GM12878 (cell line): ENCODE measurements at regions not wholly inside any gene's neighbourhood (a gene's known extent, or its start where the extent isn't known, plus 50 kb on each side); places are given as distances from the start of the nearest gene placed in this dataset.

Source experiments
- ASH2L ChIP-seq: fragments of 300-600, 200-600 bp; sonication (generic); IDR thresholded peaks from 2 replicates; pipeline ENCODE4 v1.6.1; 2017; ENCODE audit warnings: low read depth, mild to moderate bottlenecking, borderline replicate concordance
- ATF7 ChIP-seq: fragments of 450-650 bp; IDR thresholded peaks from 2 replicates; pipeline ENCODE4 v1.6.1; 2016; ENCODE audit warnings: low read depth, mild to moderate bottlenecking
- CHD1 ChIP-seq: IDR thresholded peaks from 2 replicates; pipeline ENCODE4 v1.6.1; 2012; ENCODE audit warnings: low read depth, low read length, improper control_type of control experiment
- DPF2 ChIP-seq: fragments of 450-650 bp; IDR thresholded peaks from 2 replicates; pipeline ENCODE4 v1.6.1; 2017; ENCODE audit warnings: mild to moderate bottlenecking
- E2F4 ChIP-seq: IDR thresholded peaks from 2 replicates; pipeline ENCODE4 v1.6.1; 2012; ENCODE audit warnings: low read depth, low read length, improper control_type of control experiment
- EED ChIP-seq: sonication (generic); IDR thresholded peaks from 2 replicates; pipeline ENCODE4 v1.6.1; 2016; ENCODE audit warnings: antibody characterized with exemption, low read depth
- EGR1 ChIP-seq, 2 experiments: IDR thresholded peaks; 1 replicate in 1 of 2; 2 replicates in 1 of 2; pipeline ENCODE4 v1.6.1; 2011 to 2012; ENCODE audit warnings: low read depth in 2 of 2, low read length in 2 of 2, borderline replicate concordance in 1 of 2, mild to moderate bottlenecking in 1 of 2, moderate library complexity in 1 of 2
- EP300 ChIP-seq, 2 experiments: fragments of 150-350 bp in 1 of 2; IDR thresholded peaks; 2 replicates each; pipeline ENCODE4 v1.6.1; 2011 to 2012; ENCODE audit warnings: low read depth in 2 of 2, low read length in 2 of 2, borderline replicate concordance in 1 of 2, improper control_type of control experiment in 1 of 2, inconsistent platforms in 1 of 2; ENCODE audit not compliant: control insufficient read depth in 1 of 2
- ETV6 ChIP-seq, 2 experiments: fragments of 450-650 bp in 1 of 2; IDR thresholded peaks in 1 of 2; conservative IDR thresholded peaks in 1 of 2; 2 replicates each; pipeline ENCODE4 v1.6.1; 2014; ENCODE audit warnings: antibody characterized with exemption in 1 of 2, borderline replicate concordance in 1 of 2, low read depth in 1 of 2, mild to moderate bottlenecking in 1 of 2, moderate library complexity in 1 of 2
- HDGF ChIP-seq: fragments of 450-650 bp; IDR thresholded peaks from 2 replicates; pipeline ENCODE4 v1.6.1; 2016; ENCODE audit warnings: antibody characterized with exemption
- IKZF2 ChIP-seq, 2 experiments: fragments of 450-650 bp; IDR thresholded peaks; 2 replicates each; pipeline ENCODE4 v1.6.1; 2017; ENCODE audit warnings: mild to moderate bottlenecking in 2 of 2, moderate library complexity in 2 of 2
- JUNB ChIP-seq: IDR thresholded peaks from 2 replicates; pipeline ENCODE4 v1.6.1; 2016; ENCODE audit warnings: antibody characterized with exemption, mild to moderate bottlenecking
- KLF5 ChIP-seq: fragments of 450-650 bp; IDR thresholded peaks from 2 replicates; pipeline ENCODE4 v1.6.1; 2014; ENCODE audit warnings: mild to moderate bottlenecking; ENCODE audit not compliant: partially characterized antibody
- MTA3 ChIP-seq: IDR thresholded peaks from 2 replicates; pipeline ENCODE4 v1.6.1; 2012; ENCODE audit warnings: low read length, inconsistent platforms, borderline replicate concordance
- NR2F1 ChIP-seq: fragments of 450-650 bp; conservative IDR thresholded peaks from 2 replicates; pipeline ENCODE4 v1.6.1; 2017; ENCODE audit warnings: mild to moderate bottlenecking
- PBX3 ChIP-seq: IDR thresholded peaks from 2 replicates; pipeline ENCODE4 v1.6.1; 2011; ENCODE audit warnings: mild to moderate bottlenecking, low read depth, low read length, moderate library complexity; ENCODE audit not compliant: insufficient replicate concordance
- POLR2AphosphoS5 ChIP-seq: IDR thresholded peaks from 2 replicates; pipeline ENCODE4 v1.6.1; 2011; ENCODE audit warnings: mild to moderate bottlenecking, low read length, inconsistent platforms
- RB1 ChIP-seq: fragments of 450-650 bp; formaldehyde crosslinking; IDR thresholded peaks from 2 replicates; pipeline ENCODE4 v1.6.1; 2017; ENCODE audit warnings: mild to moderate bottlenecking, borderline replicate concordance
- RCOR1 ChIP-seq: conservative IDR thresholded peaks from 2 replicates; pipeline ENCODE4 v1.6.1; 2012; ENCODE audit warnings: low read depth, low read length, improper control_type of control experiment
- SPI1 ChIP-seq: IDR thresholded peaks from 2 replicates; pipeline ENCODE4 v1.6.1; 2011; ENCODE audit warnings: low read depth, mild to moderate bottlenecking, low read length, moderate library complexity, borderline replicate concordance; ENCODE audit not compliant: insufficient read depth
- STAT3 ChIP-seq: IDR thresholded peaks from 2 replicates; pipeline ENCODE4 v1.6.1; 2011; ENCODE audit warnings: low read depth, low read length, improper control_type of control experiment
- ZBED1 ChIP-seq: IDR thresholded peaks from 2 replicates; pipeline ENCODE4 v1.6.1; 2016; ENCODE audit warnings: borderline replicate concordance
- ZNF217 ChIP-seq: fragments of 450-650 bp; IDR thresholded peaks from 2 replicates; pipeline ENCODE4 v1.6.1; 2017; ENCODE audit warnings: antibody characterized with exemption, mild to moderate bottlenecking

GRCh38 chr2:30336978-30337841 is 105.9 kb downstream of the LBH start (continued):
- TF ChIP-seq PBX3 (no peak), E2F4 (no peak), SPI1 (peak; percentile 82), IKZF2 (IDR thresholded peaks at IDR 0.05) (peak; percentile 40 to 74), ETV6 (conservative IDR thresholded peaks at IDR 0.05 in 1 of 2, IDR thresholded peaks at IDR 0.05 in 1 of 2; ENCODE audit: borderline replicate concordance in 1 of 2, low read depth in 1 of 2) (peak in 1 of 2 experiments; percentile 81; a peak in 2 of 4 replicates), NR2F1 (peak; percentile 50; the same call in 1 of the 2 replicates), STAT3 (no peak), ATF7 (peak; percentile 67; the same call in 1 of the 2 replicates), JUNB (0 out of 2 replicates have a peak, but pooled peaks have one; percentile 21), CHD1 (no peak), ZNF217 (peak; percentile 92), KLF5 (peak; percentile 76), POLR2AphosphoS5 (peak; percentile 75), MTA3 (no peak; the same call in 1 of the 2 replicates), HDGF (peak; percentile 63; the same call in 1 of the 2 replicates), EED (peak; percentile 72; the same call in 1 of the 2 replicates), EGR1 (IDR thresholded peaks at IDR 0.05; ENCODE audit: borderline replicate concordance in 1 of 2, low read depth in 2 of 2, low read length in 2 of 2) (no peak), ASH2L (0 out of 2 replicates have a peak, but pooled peaks have one; percentile 87), EP300 (IDR thresholded peaks at IDR 0.05; ENCODE audit: borderline replicate concordance in 1 of 2, control insufficient read depth in 1 of 2, low read depth in 2 of 2, low read length in 2 of 2) (peak; percentile 31 to 51; a peak in 2 of 4 replicates), DPF2 (peak; percentile 91), RB1 (0 out of 2 replicates have a peak, but pooled peaks have one; percentile 73), ZBED1 (peak; percentile 39; the same call in 1 of the 2 replicates), RCOR1 (peak; percentile 86; the same call in 1 of the 2 replicates)
